ENCODE measurements at regions not wholly inside any gene's neighbourhood (a gene's known extent, or its start where the extent isn't known, plus 50 kb on each side); places are given as distances from the start of the nearest gene placed in this dataset.
"Not testable (repeated sequence)": the region's sequence is repeated elsewhere in the genome, so short reads cannot be mapped to it uniquely, and the experiment has no call there.

- no peak for DNase-seq
Measured at GRCh38 chr12:124472690-124473279, 94.6 kb downstream of the NCOR2 start.

- DNase-seq, result no peak
Measured at GRCh38 chr12:124471828-124472227, 95.6 kb downstream of the NCOR2 start.

DNA sequence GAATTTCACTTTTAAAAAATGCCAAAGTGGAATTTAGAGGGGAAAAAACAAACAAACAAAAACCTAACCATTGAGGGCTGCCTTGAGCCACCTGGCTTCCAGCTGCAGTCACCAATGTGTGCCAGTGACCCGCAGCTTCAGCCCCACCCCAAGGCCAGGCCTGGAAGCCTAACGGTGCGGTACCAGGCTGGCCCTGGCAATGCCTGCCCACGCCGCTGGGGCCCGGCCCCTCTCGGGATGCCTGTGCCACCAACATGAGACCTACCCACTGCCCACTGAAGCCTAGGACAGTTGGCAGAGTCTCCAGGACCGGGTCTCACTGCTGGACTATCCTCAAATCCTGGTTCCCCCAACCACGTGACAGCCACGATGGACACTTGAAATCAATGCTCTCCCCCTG, 96.6 kb downstream of the NCOR2 start:
- DNase-seq, result no peak

- no peak for DNase-seq
Measured at GRCh38 chr12:124470139-124470538, 97.3 kb downstream of the NCOR2 start.

DNA sequence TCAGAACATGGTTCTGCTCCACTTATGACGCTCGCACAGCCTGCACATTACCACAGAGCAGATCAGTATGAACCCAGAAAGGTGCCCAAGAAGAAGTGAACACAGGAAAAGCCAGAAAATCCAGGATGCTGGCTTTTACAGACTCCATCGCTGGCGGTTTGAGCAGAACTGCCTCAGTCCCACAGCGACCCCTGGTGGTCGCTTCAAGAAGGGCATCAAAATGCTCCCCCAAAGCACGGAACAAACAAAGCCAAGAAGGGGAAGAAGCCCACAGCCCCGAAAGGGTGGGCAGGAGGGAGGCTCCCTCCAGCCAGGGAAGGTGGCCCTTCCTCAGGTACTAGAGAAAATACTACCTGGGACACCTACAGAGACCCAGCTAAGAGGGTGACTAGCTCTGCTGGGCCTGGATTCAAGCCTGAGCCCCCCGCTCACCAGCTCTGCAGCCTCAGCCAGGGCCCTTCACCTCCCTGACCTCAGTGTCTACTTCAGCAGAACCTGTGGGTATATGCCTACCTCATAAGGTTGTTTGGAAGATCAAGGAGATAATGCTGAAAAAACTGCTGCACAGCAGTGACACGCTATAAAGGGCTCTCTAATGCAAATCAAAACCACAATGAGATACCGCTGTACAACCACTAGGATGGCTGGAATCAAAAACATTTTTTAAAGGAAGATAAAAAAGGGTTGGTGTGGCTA, 98.1 kb downstream of the NCOR2 start:
- peak; percentile 50 for DNase-seq

DNA sequence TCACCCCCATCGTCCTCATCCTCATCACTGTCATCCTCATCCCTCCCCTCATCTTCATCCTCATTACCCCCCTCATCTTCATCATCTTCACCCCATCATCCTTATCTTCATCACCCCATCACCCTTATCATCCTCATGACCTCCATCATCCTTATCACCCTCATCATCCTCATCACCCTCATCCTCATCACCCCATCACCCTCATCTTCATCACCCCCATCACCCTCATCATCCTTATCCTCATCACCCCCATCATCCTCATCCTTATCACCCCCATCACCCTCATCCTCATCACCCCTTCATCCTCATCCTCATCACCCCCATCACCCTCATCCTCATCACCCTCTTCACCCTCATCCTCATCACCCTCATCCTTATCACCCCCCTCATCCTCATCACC, 99.9 kb downstream of the NCOR2 start:
- not testable (repeated sequence) for DNase-seq

GRCh38 chr12:124466216-124467128, 100.9 kb downstream of the NCOR2 start:
- peak; percentile 92 for DNase-seq

- DNase-seq, result no peak
Measured at GRCh38 chr12:124465473-124465872, 101.9 kb downstream of the NCOR2 start.

DNA sequence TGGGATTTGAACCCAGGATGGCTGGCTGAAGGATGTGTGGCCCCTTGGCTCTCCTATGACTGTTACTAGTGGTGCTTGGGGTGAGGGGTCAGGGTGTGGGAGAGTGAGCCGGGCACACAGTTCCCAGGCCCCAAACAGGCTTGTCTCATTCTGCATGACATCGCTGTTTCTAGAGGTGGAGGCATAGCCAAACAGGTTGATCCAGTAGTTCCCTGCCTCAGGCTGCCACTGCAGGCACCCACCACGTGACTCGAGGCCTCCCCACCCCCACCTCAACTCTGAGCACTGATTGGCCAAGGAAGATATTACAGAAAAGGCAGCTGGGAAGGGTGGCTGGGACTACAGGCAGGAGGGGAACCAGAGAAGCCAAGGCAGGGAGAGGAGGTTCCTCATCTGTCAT, 102.6 kb downstream of the NCOR2 start:
- no peak for DNase-seq

DNA sequence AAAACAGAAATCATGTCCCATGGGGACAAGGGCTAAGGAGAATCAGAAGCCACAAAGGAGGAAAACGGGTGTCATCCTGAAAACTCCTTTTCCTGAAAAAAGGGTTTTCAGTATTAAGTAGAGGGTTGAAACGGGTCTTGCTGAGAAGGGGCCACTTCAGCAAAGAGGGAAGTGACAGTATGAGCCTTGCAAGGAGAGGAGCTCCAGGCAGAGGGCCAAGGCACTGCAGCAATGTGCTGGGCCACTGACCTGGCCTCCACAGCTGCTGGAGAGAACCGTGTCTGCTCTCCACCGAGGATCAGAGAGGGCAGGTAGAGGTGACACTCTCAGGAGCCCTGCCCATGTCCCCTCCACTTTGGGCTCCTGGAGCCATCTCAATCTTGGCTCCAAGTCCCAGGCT, 103.3 kb downstream of the NCOR2 start:
- no peak for DNase-seq

DNA sequence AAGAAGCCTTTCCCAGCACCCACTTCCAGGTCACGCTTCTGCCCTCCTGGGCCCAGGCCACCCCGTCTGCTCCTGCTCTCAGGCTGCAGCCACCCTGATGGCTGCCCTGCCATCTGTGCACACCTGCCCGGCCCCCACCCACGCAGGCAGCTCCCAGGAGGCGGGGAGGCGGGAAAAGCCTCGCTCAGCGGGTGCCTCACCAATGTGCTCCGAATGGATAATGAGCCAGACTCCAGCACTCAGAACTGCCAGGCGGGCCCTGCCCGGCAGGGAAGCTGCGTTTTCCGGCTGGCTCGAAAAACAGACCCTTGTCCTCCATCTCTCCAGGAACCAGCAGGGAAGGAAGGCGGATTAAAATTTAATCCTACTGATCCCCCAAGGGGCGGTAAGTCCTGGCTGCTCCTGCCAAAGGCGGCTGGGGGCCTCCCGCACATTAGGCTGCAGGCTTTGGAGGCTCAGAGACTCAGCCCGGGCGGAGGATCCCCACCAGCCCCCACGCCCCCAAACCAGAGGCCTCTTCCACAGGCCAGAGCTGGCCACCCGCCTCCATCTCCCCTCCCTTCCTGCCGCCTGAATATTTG, 104.0 kb downstream of the NCOR2 start:
- DNase-seq, result no peak

- no peak for DNase-seq
Measured at GRCh38 chr12:124462750-124463149, 104.7 kb downstream of the NCOR2 start.

- no peak for DNase-seq
Measured at GRCh38 chr12:124461851-124462623, 105.4 kb downstream of the NCOR2 start.

GRCh38 chr12:124461241-124461673, 106.2 kb downstream of the NCOR2 start:
- DNase-seq, result no peak

DNA sequence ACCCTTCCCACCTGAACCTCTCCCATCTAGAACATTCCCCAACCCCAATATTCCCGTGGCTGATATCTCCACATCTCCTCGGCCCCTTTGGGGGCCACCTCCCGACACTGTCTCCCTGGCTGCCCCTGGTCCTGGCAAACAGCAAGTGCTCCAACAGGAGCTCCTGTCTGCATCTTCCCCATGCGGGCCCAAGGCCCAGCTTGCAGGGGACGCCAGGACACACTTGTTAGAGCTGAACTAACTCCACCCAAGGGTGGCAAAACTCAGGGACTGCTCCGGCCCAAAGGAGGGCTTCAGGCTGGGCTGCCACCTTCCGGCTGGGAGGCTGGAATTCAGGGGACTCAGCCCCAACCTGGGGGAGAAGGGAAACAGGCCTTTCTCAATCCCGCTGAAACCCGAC, 106.6 kb downstream of the NCOR2 start:
- DNase-seq, result no peak

- DNase-seq, result no peak
Measured at GRCh38 chr12:124459852-124460645, 107.4 kb downstream of the NCOR2 start.

DNA sequence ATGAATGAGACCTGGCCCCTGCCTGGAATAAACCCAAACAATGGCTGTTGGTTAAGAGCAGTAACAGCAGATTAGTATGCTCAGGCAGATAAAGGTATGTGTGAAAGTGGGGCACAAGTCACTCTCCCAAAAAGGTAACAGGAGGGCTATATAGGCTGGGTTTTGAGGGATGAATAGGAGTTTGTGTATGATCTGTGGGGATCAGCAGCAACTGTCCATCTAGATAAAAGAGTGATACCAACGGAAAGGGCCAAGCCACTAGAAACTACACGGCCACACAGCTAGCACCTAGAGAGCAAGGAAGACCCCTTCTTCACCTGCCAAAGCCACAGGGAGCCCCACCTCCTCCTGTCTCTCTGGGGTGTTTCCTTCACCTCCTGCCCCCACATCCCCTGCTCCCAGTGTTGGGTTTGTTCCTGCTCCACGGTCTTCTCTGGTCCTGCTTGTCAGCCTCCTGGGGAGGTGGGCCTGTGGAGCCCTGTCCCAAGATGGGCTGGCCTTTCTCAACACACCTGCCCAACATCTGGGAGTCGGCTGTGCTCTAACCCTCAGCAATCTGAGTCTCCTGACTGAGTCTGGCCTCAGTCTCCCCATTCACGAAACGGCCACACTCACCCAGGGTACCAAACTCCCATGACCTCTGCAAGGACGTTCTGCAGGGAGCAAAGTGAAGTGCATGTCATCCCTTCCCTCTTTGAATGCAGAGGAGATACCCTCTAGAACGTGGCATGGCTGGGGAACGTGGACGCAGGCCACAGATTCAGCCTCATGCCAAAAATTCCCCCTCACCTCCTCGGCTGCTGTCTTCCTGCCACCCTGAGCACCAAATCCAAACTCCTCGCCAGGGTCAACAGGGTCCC, 108.2 kb downstream of the NCOR2 start:
- DNase-seq, result no peak

GRCh38 chr12:124458220-124458991, 109.0 kb downstream of the NCOR2 start:
- DNase-seq, result no peak

- peak; percentile 74 for DNase-seq
Measured at GRCh38 chr12:124457287-124458219, 109.9 kb downstream of the NCOR2 start.

All from CD4-positive, alpha-beta T cell treated with Interleukin-10 for 1 hour (primary cell).